CD4-positive, alpha-beta T cell treated with Interleukin-6 at 100 ng/mL for 8 hours (primary cell): ENCODE measurements at regions not wholly inside any gene's neighbourhood (a gene's known extent, or its start where the extent isn't known, plus 50 kb on each side); places are given as distances from the start of the nearest gene placed in this dataset.

Source experiments
- DNase-seq: peaks from one replicate; pipeline ENCODE4 v3.0.0-alpha.2; 2020; ENCODE audit warnings: mixed read lengths, low spot score

- no peak for DNase-seq
Observed at GRCh38 chrX:2640436-2641150, 50.5 kb upstream of the CD99 start.

- no peak for DNase-seq
Observed at GRCh38 chrX:2638279-2638678, 52.8 kb upstream of the CD99 start.

GRCh38 chrX:2635342-2635741, 55.8 kb upstream of the CD99 start:
- DNase-seq, result no peak

GRCh38 chrX:2632533-2633504, 58.3 kb upstream of the CD99 start:
- no peak for DNase-seq

- DNase-seq, result no peak
Observed at GRCh38 chrX:2631743-2632532, 59.2 kb upstream of the CD99 start.

- DNase-seq, result peak; percentile 69
Observed at GRCh38 chrX:2630935-2631742, 60.0 kb upstream of the CD99 start.

- peak; percentile 78 for DNase-seq
Observed at GRCh38 chrX:2630008-2630934, 60.8 kb upstream of the CD99 start.

- peak; percentile 50 for DNase-seq
Observed at GRCh38 chrX:2629316-2630007, 61.6 kb upstream of the CD99 start.

- DNase-seq, result peak; percentile 41
Observed at GRCh38 chrX:2628751-2629315, 62.3 kb upstream of the CD99 start.

GRCh38 chrX:2627272-2627867, 63.7 kb upstream of the CD99 start:
- DNase-seq, result peak; percentile 33

- no peak for DNase-seq
Observed at GRCh38 chrX:2626750-2627149, 64.3 kb upstream of the CD99 start.

- no peak for DNase-seq
Observed at GRCh38 chrX:2620576-2620975, 70.5 kb upstream of the CD99 start.

- no peak for DNase-seq
Observed at GRCh38 chrX:2618516-2618915, 72.6 kb upstream of the CD99 start.

- no peak for DNase-seq
Observed at GRCh38 chrX:2614911-2615310, 76.2 kb upstream of the CD99 start.

- DNase-seq, result no peak
Observed at GRCh38 chrX:2610246-2611170, 80.6 kb upstream of the CD99 start.

- DNase-seq, result no peak
Observed at GRCh38 chrX:2609431-2610238, 81.5 kb upstream of the CD99 start.
